Ishikawa (cell line): ENCODE measurements at regions not wholly inside any gene's neighbourhood (a gene's known extent, or its start where the extent isn't known, plus 50 kb on each side); places are given as distances from the start of the nearest gene placed in this dataset.

ENCODE experiments used
- EP300 ChIP-seq: IDR thresholded peaks from 2 replicates; pipeline ENCODE4 v1.6.1; 2012; ENCODE audit warnings: borderline replicate concordance
- FOXM1 ChIP-seq: IDR thresholded peaks from 2 replicates; pipeline ENCODE4 v1.6.1; 2012; ENCODE audit warnings: low read depth, borderline replicate concordance
- TF ChIP-seq, protein P1 (sequence below): IDR thresholded peaks from 2 replicates; pipeline ENCODE4 v1.6.1; 2012
- TF ChIP-seq, protein P2 (sequence below): IDR thresholded peaks from 2 replicates; pipeline ENCODE4 v1.6.1; 2012; ENCODE audit warnings: low read depth, mild to moderate bottlenecking

- TF ChIP-seq, protein P1, sequence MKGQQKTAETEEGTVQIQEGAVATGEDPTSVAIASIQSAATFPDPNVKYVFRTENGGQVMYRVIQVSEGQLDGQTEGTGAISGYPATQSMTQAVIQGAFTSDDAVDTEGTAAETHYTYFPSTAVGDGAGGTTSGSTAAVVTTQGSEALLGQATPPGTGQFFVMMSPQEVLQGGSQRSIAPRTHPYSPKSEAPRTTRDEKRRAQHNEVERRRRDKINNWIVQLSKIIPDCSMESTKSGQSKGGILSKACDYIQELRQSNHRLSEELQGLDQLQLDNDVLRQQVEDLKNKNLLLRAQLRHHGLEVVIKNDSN: no peak
- TF ChIP-seq, protein P2, sequence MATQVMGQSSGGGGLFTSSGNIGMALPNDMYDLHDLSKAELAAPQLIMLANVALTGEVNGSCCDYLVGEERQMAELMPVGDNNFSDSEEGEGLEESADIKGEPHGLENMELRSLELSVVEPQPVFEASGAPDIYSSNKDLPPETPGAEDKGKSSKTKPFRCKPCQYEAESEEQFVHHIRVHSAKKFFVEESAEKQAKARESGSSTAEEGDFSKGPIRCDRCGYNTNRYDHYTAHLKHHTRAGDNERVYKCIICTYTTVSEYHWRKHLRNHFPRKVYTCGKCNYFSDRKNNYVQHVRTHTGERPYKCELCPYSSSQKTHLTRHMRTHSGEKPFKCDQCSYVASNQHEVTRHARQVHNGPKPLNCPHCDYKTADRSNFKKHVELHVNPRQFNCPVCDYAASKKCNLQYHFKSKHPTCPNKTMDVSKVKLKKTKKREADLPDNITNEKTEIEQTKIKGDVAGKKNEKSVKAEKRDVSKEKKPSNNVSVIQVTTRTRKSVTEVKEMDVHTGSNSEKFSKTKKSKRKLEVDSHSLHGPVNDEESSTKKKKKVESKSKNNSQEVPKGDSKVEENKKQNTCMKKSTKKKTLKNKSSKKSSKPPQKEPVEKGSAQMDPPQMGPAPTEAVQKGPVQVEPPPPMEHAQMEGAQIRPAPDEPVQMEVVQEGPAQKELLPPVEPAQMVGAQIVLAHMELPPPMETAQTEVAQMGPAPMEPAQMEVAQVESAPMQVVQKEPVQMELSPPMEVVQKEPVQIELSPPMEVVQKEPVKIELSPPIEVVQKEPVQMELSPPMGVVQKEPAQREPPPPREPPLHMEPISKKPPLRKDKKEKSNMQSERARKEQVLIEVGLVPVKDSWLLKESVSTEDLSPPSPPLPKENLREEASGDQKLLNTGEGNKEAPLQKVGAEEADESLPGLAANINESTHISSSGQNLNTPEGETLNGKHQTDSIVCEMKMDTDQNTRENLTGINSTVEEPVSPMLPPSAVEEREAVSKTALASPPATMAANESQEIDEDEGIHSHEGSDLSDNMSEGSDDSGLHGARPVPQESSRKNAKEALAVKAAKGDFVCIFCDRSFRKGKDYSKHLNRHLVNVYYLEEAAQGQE: no peak
- no peak for TF ChIP-seq EP300
- no peak for TF ChIP-seq FOXM1
These were observed 130.6 kb upstream of the FERMT1 start for GRCh38 chr20:6253396-6253795.
